Upper lobe of right lung (tissue), 1 donor: ENCODE measurements at regions not wholly inside any gene's neighbourhood (a gene's known extent, or its start where the extent isn't known, plus 50 kb on each side); places are given as distances from the start of the nearest gene placed in this dataset.

ENCODE experiments used
- ATAC-seq: fragments of 200-7000 bp; cut with Tn5 transposase; one replicate; pipeline ENCODE4 v1.9.1; 2020; ENCODE audit warnings: mild to moderate bottlenecking, moderate library complexity
- DNase-seq: peaks from one replicate; pipeline ENCODE4 v3.0.0-alpha.2; 2020
- H3K27ac ChIP-seq: fragments of 200-600 bp; one replicate; pipeline ENCODE4 v1.8.0; 2022
- H3K27me3 ChIP-seq: fragments of 200-600 bp; one replicate; pipeline ENCODE4 v1.8.0; 2022; ENCODE audit warnings: mild to moderate bottlenecking
- H3K36me3 ChIP-seq: fragments of 200-600 bp; one replicate; pipeline ENCODE4 v1.8.0; 2022
- H3K4me1 ChIP-seq: fragments of 200-600 bp; one replicate; pipeline ENCODE4 v1.8.0; 2022
- H3K4me3 ChIP-seq: fragments of 200-600 bp; one replicate; pipeline ENCODE4 v1.8.0; 2022; ENCODE audit warnings: mild to moderate bottlenecking
- H3K9me3 ChIP-seq: fragments of 200-600 bp; one replicate; pipeline ENCODE4 v1.8.0; 2022
- intact Hi-C: fragments of 100-400 bp; cut with DNase I; formaldehyde crosslinking; loops from one replicate; pipeline ENCODE4 v1.11.0; 2022
- TF ChIP-seq, protein P1 (sequence below): fragments of 200-600 bp; IDR thresholded peaks from one replicate; pipeline ENCODE4 v1.8.0; 2022; ENCODE audit warnings: antibody characterized with exemption
- donor health status: DM: no; HTN: yes; CAD: no; lungs with severe emphysema.

GRCh38 chr10:78873413-78873812, 195.4 kb upstream of the ZMIZ1 start:
- intact Hi-C loops = no loop called here
- Histone ChIP-seq H3K27ac (no peak overlapping the region), H3K27me3 (no peaks in the 10 kb centered on the region), H3K4me1 (no peaks in the 10 kb centered on the region), H3K36me3 (no peaks in the 10 kb centered on the region), H3K9me3 (no peaks in the 10 kb centered on the region), H3K4me3 (no peak overlapping the region)
- TF ChIP-seq, protein P1, sequence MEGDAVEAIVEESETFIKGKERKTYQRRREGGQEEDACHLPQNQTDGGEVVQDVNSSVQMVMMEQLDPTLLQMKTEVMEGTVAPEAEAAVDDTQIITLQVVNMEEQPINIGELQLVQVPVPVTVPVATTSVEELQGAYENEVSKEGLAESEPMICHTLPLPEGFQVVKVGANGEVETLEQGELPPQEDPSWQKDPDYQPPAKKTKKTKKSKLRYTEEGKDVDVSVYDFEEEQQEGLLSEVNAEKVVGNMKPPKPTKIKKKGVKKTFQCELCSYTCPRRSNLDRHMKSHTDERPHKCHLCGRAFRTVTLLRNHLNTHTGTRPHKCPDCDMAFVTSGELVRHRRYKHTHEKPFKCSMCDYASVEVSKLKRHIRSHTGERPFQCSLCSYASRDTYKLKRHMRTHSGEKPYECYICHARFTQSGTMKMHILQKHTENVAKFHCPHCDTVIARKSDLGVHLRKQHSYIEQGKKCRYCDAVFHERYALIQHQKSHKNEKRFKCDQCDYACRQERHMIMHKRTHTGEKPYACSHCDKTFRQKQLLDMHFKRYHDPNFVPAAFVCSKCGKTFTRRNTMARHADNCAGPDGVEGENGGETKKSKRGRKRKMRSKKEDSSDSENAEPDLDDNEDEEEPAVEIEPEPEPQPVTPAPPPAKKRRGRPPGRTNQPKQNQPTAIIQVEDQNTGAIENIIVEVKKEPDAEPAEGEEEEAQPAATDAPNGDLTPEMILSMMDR = no peak
- no peak for DNase-seq
- ATAC-seq = no peak

GRCh38 chr10:78875331-78875877, 193.4 kb upstream of the ZMIZ1 start:
- H3K27ac ChIP-seq = no peak overlapping the region
- H3K27me3 ChIP-seq = no peaks in the 10 kb centered on the region
- intact Hi-C loops = no loop called here
- ATAC-seq (no peak), DNase-seq (no peak)
- H3K4me3 ChIP-seq = no peak overlapping the region
- H3K4me1 ChIP-seq = no peaks in the 10 kb centered on the region
- TF ChIP-seq, protein P1 = no peak
- H3K9me3 ChIP-seq = peaks cover 14% of the 10 kb centered on the region
- H3K36me3 ChIP-seq = no peaks in the 10 kb centered on the region

GRCh38 chr10:78875932-78876331, 192.8 kb upstream of the ZMIZ1 start:
- TF ChIP-seq, protein P1 = no peak
- Histone ChIP-seq H3K4me1 (no peaks in the 10 kb centered on the region), H3K9me3 (peaks cover 14% of the 10 kb centered on the region), H3K27ac (no peak overlapping the region), H3K27me3 (no peaks in the 10 kb centered on the region), H3K36me3 (no peaks in the 10 kb centered on the region), H3K4me3 (no peak overlapping the region)
- ATAC-seq (no peak), DNase-seq (no peak)
- intact Hi-C loops = no loop called here

DNA sequence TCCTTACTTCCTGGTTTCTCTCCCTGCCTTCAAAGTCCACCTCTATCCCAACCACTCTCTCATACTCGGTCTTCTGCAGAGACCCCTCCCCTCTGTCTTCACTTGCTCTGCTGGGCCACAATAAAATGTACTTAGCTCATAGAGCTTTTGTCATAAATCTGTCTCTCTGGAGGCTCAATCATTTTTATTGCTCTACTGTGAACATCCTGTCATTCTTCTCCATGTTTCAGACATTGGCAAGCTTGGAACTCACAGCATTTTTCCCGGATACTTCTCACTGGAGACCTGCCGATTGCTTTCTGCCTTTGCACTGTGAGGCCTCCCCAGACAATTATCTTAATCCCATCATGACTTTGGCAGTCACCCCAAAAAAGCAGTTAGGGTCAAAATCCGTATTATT, 192.3 kb upstream of the ZMIZ1 start:
- H3K27me3 ChIP-seq = no peaks in the 10 kb centered on the region
- H3K27ac ChIP-seq = no peak overlapping the region
- ATAC-seq (no peak), DNase-seq (no peak)
- H3K4me1 ChIP-seq = no peaks in the 10 kb centered on the region
- intact Hi-C loops = no loop called here
- no peaks in the 10 kb centered on the region for H3K36me3 ChIP-seq
- no peak overlapping the region for H3K4me3 ChIP-seq
- peaks cover 14% of the 10 kb centered on the region for H3K9me3 ChIP-seq
- TF ChIP-seq, protein P1 = no peak

DNA sequence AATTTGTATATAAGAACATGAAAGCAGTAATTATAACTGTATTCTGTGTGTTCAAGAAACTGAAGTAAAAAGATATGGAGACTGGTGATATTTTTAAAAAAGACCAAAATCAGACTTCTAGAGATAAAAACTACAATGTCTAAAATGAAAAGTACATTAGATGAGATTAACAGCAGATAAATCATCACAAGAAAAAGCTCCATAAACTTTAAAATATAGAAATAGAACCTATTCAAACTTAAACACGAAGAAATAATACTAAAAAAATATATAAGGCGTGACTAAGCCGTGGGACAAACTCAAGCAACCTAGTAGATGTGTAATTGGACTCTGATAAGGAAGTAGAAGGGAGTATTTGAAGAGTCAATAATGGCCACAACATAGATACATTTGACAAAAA, 189.1 kb upstream of the ZMIZ1 start:
- H3K4me1 ChIP-seq = no peaks in the 10 kb centered on the region
- no peaks in the 10 kb centered on the region for H3K36me3 ChIP-seq
- ATAC-seq (no peak), DNase-seq (no peak)
- H3K27me3 ChIP-seq = no peaks in the 10 kb centered on the region
- peaks cover 14% of the 10 kb centered on the region for H3K9me3 ChIP-seq
- no peak overlapping the region for H3K27ac ChIP-seq
- H3K4me3 ChIP-seq = no peak overlapping the region
- intact Hi-C loops = no loop called here
- TF ChIP-seq, protein P1 = no peak

- no peak overlapping the region for H3K4me3 ChIP-seq
- no peak overlapping the region for H3K27ac ChIP-seq
- no peaks in the 10 kb centered on the region for H3K4me1 ChIP-seq
- intact Hi-C loops = no loop called here
- H3K27me3 ChIP-seq = no peaks in the 10 kb centered on the region
- H3K36me3 ChIP-seq = no peaks in the 10 kb centered on the region
- no peak for ATAC-seq
- peaks cover 7% of the 10 kb centered on the region for H3K9me3 ChIP-seq
- TF ChIP-seq, protein P1 = no peak
- no peak for DNase-seq
Observed at GRCh38 chr10:78886129-78886528, 182.6 kb upstream of the ZMIZ1 start.
